H1 (cell line): ENCODE measurements at regions not wholly inside any gene's neighbourhood (a gene's known extent, or its start where the extent isn't known, plus 50 kb on each side); places are given as distances from the start of the nearest gene placed in this dataset.

Source experiments
- CTCF ChIA-PET: fragments of 300-600 bp; sonication (Branson Sonifier 250); formaldehyde crosslinking; loops from one replicate; lab custom pipeline; 2021; ENCODE audit not compliant: partially characterized antibody; lab: Charles Lee
- POLR2A ChIA-PET: fragments of 300-600 bp; sonication (Branson Sonifier 250); formaldehyde crosslinking; loops from one replicate; lab custom pipeline; 2021; ENCODE audit warnings: inconsistent platforms; ENCODE audit not compliant: partially characterized antibody; lab: Charles Lee
- DNase-seq, 2 experiments: peaks; one replicate each; pipeline versions ENCODE4 v3.0.0 to v3.0.0-alpha.2; 2010 to 2022; ENCODE audit warnings: low spot score in 2 of 2, low read depth in 1 of 2, mixed read lengths in 1 of 2
- FAIRE-seq: peaks from 2 replicates; lab custom pipeline; 2011; peaks lifted over from hg19 to GRCh38; lab: Jason Lieb, UNC
- H2AFZ ChIP-seq: 2 replicates; pipeline ENCODE4 v1.8.1; 2012; ENCODE audit warnings: low read length, inconsistent platforms
- H2AK5ac ChIP-seq: 2 replicates; pipeline ENCODE4 v1.6.1; 2013; ENCODE audit warnings: low read depth, low read length
- H2BK120ac ChIP-seq: replicated peaks from 2 replicates; pipeline ENCODE3; 2013; ENCODE audit warnings: low read depth, low read length, inconsistent platforms
- H2BK12ac ChIP-seq: 2 replicates; pipeline ENCODE4 v1.6.1; 2013; ENCODE audit warnings: low read depth, low read length
- H2BK15ac ChIP-seq: 2 replicates; pipeline ENCODE4 v1.6.1; 2013; ENCODE audit warnings: low read length
- H2BK20ac ChIP-seq: 2 replicates; pipeline ENCODE4 v1.6.1; 2013; ENCODE audit warnings: low read length
- H2BK5ac ChIP-seq: 2 replicates; pipeline ENCODE4 v1.6.1; 2013; ENCODE audit warnings: low read depth, low read length
- H3K14ac ChIP-seq: 2 replicates; pipeline ENCODE4 v1.6.1; 2013; ENCODE audit warnings: inconsistent platforms; ENCODE audit not compliant: insufficient read length
- H3K18ac ChIP-seq: 2 replicates; pipeline ENCODE4 v1.6.1; 2013; ENCODE audit warnings: low read length; ENCODE audit errors: extremely low read depth
- H3K23ac ChIP-seq: 2 replicates; pipeline ENCODE4 v1.6.1; 2013; ENCODE audit warnings: inconsistent platforms; ENCODE audit not compliant: insufficient read length
- H3K23me2 ChIP-seq: 2 replicates; pipeline ENCODE4 v1.6.1; 2013; ENCODE audit warnings: low read depth, low read length
- H3K27ac ChIP-seq: 2 replicates; pipeline ENCODE4 v1.6.1; 2011; ENCODE audit warnings: low read depth, low read length, inconsistent platforms
- H3K27me3 ChIP-seq, 4 experiments: replicated peaks in 1 of 4; 1 replicate in 1 of 4; 2 replicates in 3 of 4; pipeline versions ENCODE4 v1.6.1 to v1.8.1; 2011 to 2013; ENCODE audit warnings: low read length in 3 of 4, mild to moderate bottlenecking in 3 of 4, inconsistent platforms in 2 of 4, mixed read lengths in 2 of 4, moderate library complexity in 1 of 4; ENCODE audit not compliant: control insufficient read depth in 3 of 4, insufficient read depth in 3 of 4; ENCODE audit errors: extremely low read depth in 1 of 4
- H3K36me3 ChIP-seq, 4 experiments: 2 replicates each; pipeline versions ENCODE4 v1.6.1 to v1.8.1; 2011 to 2013; ENCODE audit warnings: mild to moderate bottlenecking in 4 of 4, low read length in 3 of 4, moderate library complexity in 2 of 4, control low read depth in 1 of 4, inconsistent platforms in 1 of 4; ENCODE audit not compliant: insufficient read depth in 4 of 4, control insufficient read depth in 2 of 4
- H3K4ac ChIP-seq: replicated peaks from 2 replicates; pipeline ENCODE3; 2013; ENCODE audit warnings: low read length, low read depth, mixed read lengths, inconsistent platforms; ENCODE audit not compliant: insufficient read length
- H3K4me1 ChIP-seq, 4 experiments: replicated peaks in 1 of 4; 1 replicate in 1 of 4; 2 replicates in 3 of 4; pipeline versions ENCODE4 v1.6.1 to v1.8.1; 2011 to 2013; ENCODE audit warnings: low read length in 3 of 4, inconsistent platforms in 2 of 4, mixed read lengths in 1 of 4; ENCODE audit not compliant: insufficient read depth in 4 of 4, control insufficient read depth in 3 of 4
- H3K4me2 ChIP-seq, 2 experiments: 2 replicates each; pipeline versions ENCODE4 v1.6.1 to v1.8.1; 2011 to 2013; ENCODE audit warnings: low read depth in 2 of 2, low read length in 2 of 2, control low read depth in 1 of 2, inconsistent platforms in 1 of 2, mild to moderate bottlenecking in 1 of 2; ENCODE audit not compliant: insufficient read depth in 1 of 2
- H3K4me3 ChIP-seq, 4 experiments: fragments of 200-600, 300-600 bp in 1 of 4; sonication (generic), shearing (Covaris generic), sonication (Bioruptor Twin) in 1 of 4; 2 replicates each; pipeline versions ENCODE4 v1.5.1 to v1.8.1; 2011 to 2016; ENCODE audit warnings: low read length in 4 of 4, low read depth in 3 of 4, control low read depth in 2 of 4, inconsistent platforms in 2 of 4, mild to moderate bottlenecking in 2 of 4, mixed read lengths in 1 of 4, moderate library complexity in 1 of 4; ENCODE audit not compliant: insufficient read depth in 2 of 4; ENCODE audit errors: extremely low read depth in 1 of 4
- H3K56ac ChIP-seq: replicated peaks from 2 replicates; pipeline ENCODE3; 2013; ENCODE audit warnings: low read depth, mild to moderate bottlenecking, mixed read lengths, low read length, inconsistent platforms; ENCODE audit not compliant: insufficient read length
- H3K79me1 ChIP-seq: 2 replicates; pipeline ENCODE4 v1.6.1; 2013; ENCODE audit warnings: low read depth, low read length, control low read depth
- H3K79me2 ChIP-seq, 2 experiments: 2 replicates each; pipeline versions ENCODE4 v1.6.1 to v1.8.1; 2012 to 2013; ENCODE audit warnings: low read length in 2 of 2, mild to moderate bottlenecking in 2 of 2, inconsistent platforms in 1 of 2; ENCODE audit not compliant: insufficient read depth in 2 of 2, control insufficient read depth in 1 of 2
- H3K9ac ChIP-seq, 4 experiments: replicated peaks in 1 of 4; 1 replicate in 1 of 4; 2 replicates in 3 of 4; pipeline versions ENCODE4 v1.6.1 to v1.8.1; 2011 to 2013; ENCODE audit warnings: low read depth in 3 of 4, low read length in 3 of 4, control low read depth in 2 of 4, mild to moderate bottlenecking in 2 of 4, moderate library complexity in 2 of 4, inconsistent platforms in 1 of 4; ENCODE audit errors: extremely low read depth in 1 of 4
- H3K9me3 ChIP-seq, 2 experiments: 2 replicates each; pipeline versions ENCODE4 v1.6.1 to v1.8.1; 2012 to 2013; ENCODE audit warnings: mild to moderate bottlenecking in 2 of 2, moderate library complexity in 2 of 2, control low read depth in 1 of 2, inconsistent platforms in 1 of 2, low read depth in 1 of 2, low read length in 1 of 2, mixed read lengths in 1 of 2; ENCODE audit not compliant: insufficient read depth in 2 of 2
- H4K20me1 ChIP-seq, 2 experiments: replicated peaks in 1 of 2; 2 replicates each; pipeline versions ENCODE3 to v1.8.1; 2011 to 2013; ENCODE audit warnings: inconsistent platforms in 2 of 2, low read length in 2 of 2, mild to moderate bottlenecking in 1 of 2; ENCODE audit not compliant: insufficient read depth in 2 of 2, control insufficient read depth in 1 of 2
- H4K5ac ChIP-seq: 2 replicates; pipeline ENCODE4 v1.6.1; 2013; ENCODE audit warnings: low read length, low read depth, mixed read lengths, inconsistent platforms; ENCODE audit not compliant: insufficient read length
- H4K8ac ChIP-seq: 2 replicates; pipeline ENCODE4 v1.8.0; 2013; ENCODE audit warnings: mild to moderate bottlenecking, moderate library complexity, low read length, inconsistent platforms; ENCODE audit not compliant: insufficient read depth; ENCODE audit errors: extremely low read depth
- H4K91ac ChIP-seq: replicated peaks from 2 replicates; pipeline ENCODE3; 2013; ENCODE audit warnings: low read length, mixed read lengths, inconsistent platforms; ENCODE audit not compliant: insufficient read length
- BRCA1 ChIP-seq: IDR thresholded peaks from 2 replicates; pipeline ENCODE4 v1.6.1; 2012; ENCODE audit warnings: low read depth, low read length, improper control_type of control experiment
- CBX5 ChIP-seq: fragments of 300-800, 300-1000 bp; sonication (generic); IDR thresholded peaks from 2 replicates; pipeline ENCODE4 v1.7.1; 2016; ENCODE audit warnings: antibody characterized with exemption, low read length, low read depth
- CEBPB ChIP-seq: IDR thresholded peaks from 2 replicates; pipeline ENCODE4 v1.6.1; 2012; ENCODE audit warnings: low read depth, low read length
- CHD1 ChIP-seq: IDR thresholded peaks from 2 replicates; pipeline ENCODE4 v1.6.1; 2012; ENCODE audit warnings: low read depth, low read length, improper control_type of control experiment
- HDAC6 ChIP-seq: IDR thresholded peaks from one replicate; pipeline ENCODE4 v1.7.1; 2012; ENCODE audit warnings: low read depth, mild to moderate bottlenecking, inconsistent platforms, low read length, moderate library complexity
- KDM5A ChIP-seq: fragments of 200-600 bp; IDR thresholded peaks from 2 replicates; pipeline ENCODE4 v1.7.1; 2012; ENCODE audit warnings: mild to moderate bottlenecking, low read length, inconsistent platforms, mixed read lengths
- NANOG ChIP-seq: IDR thresholded peaks from 2 replicates; pipeline ENCODE4 v1.6.1; 2011; ENCODE audit warnings: low read length, low read depth, mild to moderate bottlenecking, inconsistent platforms; ENCODE audit not compliant: insufficient read depth, poor library complexity, severe bottlenecking
- PHF8 ChIP-seq: fragments of 200-600 bp; sonication (generic); conservative IDR thresholded peaks from 2 replicates; pipeline ENCODE4 v1.7.1; 2012; ENCODE audit warnings: low read depth, mild to moderate bottlenecking, inconsistent platforms, low read length, moderate library complexity
- POLR2AphosphoS5 ChIP-seq: IDR thresholded peaks from 2 replicates; pipeline ENCODE4 v1.6.1; 2011; ENCODE audit warnings: low read depth, low read length
- RNF2 ChIP-seq: fragments of 200-900, 300-1000 bp; sonication (generic); IDR thresholded peaks from 2 replicates; pipeline ENCODE4 v1.7.1; 2016; ENCODE audit warnings: borderline replicate concordance, low read depth, mild to moderate bottlenecking, antibody characterized with exemption, low read length; ENCODE audit not compliant: poor library complexity, severe bottlenecking; ENCODE audit errors: missing control alignments
- SIRT6 ChIP-seq: IDR thresholded peaks from one replicate; pipeline ENCODE4 v1.7.1; 2012; ENCODE audit warnings: low read length, inconsistent platforms
- TAF7 ChIP-seq: optimal IDR thresholded peaks from 2 replicates; pipeline ENCODE3; 2011; ENCODE audit warnings: low read depth, mild to moderate bottlenecking, inconsistent platforms, low read length, moderate library complexity, borderline replicate concordance
- TCF12 ChIP-seq: IDR thresholded peaks from 2 replicates; pipeline ENCODE4 v1.6.1; 2011; ENCODE audit warnings: low read depth, mild to moderate bottlenecking, low read length
- ZNF274 ChIP-seq: IDR thresholded peaks from 2 replicates; pipeline ENCODE4 v1.7.0; 2012; ENCODE audit warnings: low read length, borderline replicate concordance; ENCODE audit errors: extremely low read depth
- WGBS, 2 experiments: shearing (Covaris generic) in 1 of 2; methylation state at CpG; one replicate each; pipeline versions ENCODE4 v1.1.6 to v1.1.7; 2013 to 2015; ENCODE audit warnings: low lambda C conversion rate in 2 of 2, mixed read lengths in 2 of 2, inconsistent platforms in 1 of 2, low coverage in 1 of 2, missing lambda C conversion rate in 1 of 2; ENCODE audit not compliant: insufficient replicate concordance in 2 of 2, insufficient coverage in 1 of 2, insufficient read length in 1 of 2; ENCODE audit errors: extremely low coverage in 1 of 2, missing lambda C conversion rate in 1 of 2; 5-methylcytosine and 5-hydroxymethylcytosine counted together

- Histone ChIP-seq H3K4ac (no peak overlapping the region), H3K27me3 (no peaks in the 10 kb centered on the region), H3K56ac (no peak overlapping the region), H2BK20ac (no peak overlapping the region), H3K23me2 (no peaks in the 10 kb centered on the region), H2AK5ac (no peak overlapping the region), H3K9me3 (no peaks in the 10 kb centered on the region), H2BK12ac (no peak overlapping the region), H3K79me2 (no peaks in the 10 kb centered on the region), H3K36me3 (no peaks in the 10 kb centered on the region; a peak in 1 of 8 replicates), H3K79me1 (no peaks in the 10 kb centered on the region), H3K9ac (no peak overlapping the region), H2BK5ac (no peak overlapping the region), H4K5ac (no peak overlapping the region), H4K20me1 (no peaks in the 10 kb centered on the region), H3K23ac (no peak overlapping the region), H4K8ac (no peak overlapping the region), H3K27ac (no peak overlapping the region), H4K91ac (no peak overlapping the region), H2AFZ (no peak overlapping the region), H3K4me2 (no peak overlapping the region), H3K18ac (no peak overlapping the region), H2BK120ac (no peak overlapping the region), H3K4me3 (no peak overlapping the region), H3K14ac (no peak overlapping the region), H2BK15ac (no peak overlapping the region), H3K4me1 (peaks cover 0 to 4% (median 0%) of the 10 kb centered on the region in 4 experiments; a peak in 2 of 7 replicates)
- ChIA-PET POLR2A (no interaction called here), CTCF (interaction anchor here (0.5 to 1.1 kb wide), 3 partner anchors 52 to 615 kb away, joined by 3 to 4 read pairs (median 3); no protein-coding TSS in a partner anchor)
- 85% methylated on average over 4 of the region's 4 CpGs; no CpG with 5 or more reads in 1 of the 2 experiments for WGBS, 2 experiments
- DNase-seq (no peak), FAIRE-seq (no peak)
- TF ChIP-seq NANOG, result no peak
- TF ChIP-seq RNF2, result no peak
- TF ChIP-seq CEBPB, result no peak
- TF ChIP-seq KDM5A, result no peak
- no peak for TF ChIP-seq TAF7
- TF ChIP-seq POLR2AphosphoS5, result no peak
- TF ChIP-seq PHF8, result no peak
- TF ChIP-seq BRCA1, result no peak
- no peak for TF ChIP-seq SIRT6
- TF ChIP-seq TCF12, result no peak
- no peak for TF ChIP-seq ZNF274
- no peak for TF ChIP-seq HDAC6
- no peak for TF ChIP-seq CBX5
- TF ChIP-seq CHD1, result no peak
Observed at GRCh38 chr6:17033746-17034145, 68.1 kb upstream of the STMND1 start.
